Neutrophil (primary cell): ENCODE measurements at regions not wholly inside any gene's neighbourhood (a gene's known extent, or its start where the extent isn't known, plus 50 kb on each side); places are given as distances from the start of the nearest gene placed in this dataset.

Source experiments
- H3K27ac ChIP-seq: fragments of 200-600 bp; sonication (generic); 2 replicates; pipeline ENCODE4 v1.5.1; 2016; ENCODE audit warnings: mild to moderate bottlenecking, moderate library complexity
- H3K27me3 ChIP-seq: fragments of 200-600 bp; sonication (generic); 2 replicates; pipeline ENCODE4 v1.6.0; 2016; ENCODE audit warnings: mild to moderate bottlenecking
- H3K36me3 ChIP-seq: fragments of 200-600 bp; sonication (generic); 2 replicates; pipeline ENCODE4 v1.5.1; 2017
- H3K4me1 ChIP-seq, 2 experiments: fragments of 200-600 bp in 1 of 2; sonication (generic) in 1 of 2; 1 replicate in 1 of 2; 2 replicates in 1 of 2; pipeline versions ENCODE4 v1.5.1 to v1.6.1; 2013 to 2016; ENCODE audit warnings: low read depth in 1 of 2, low read length in 1 of 2, mild to moderate bottlenecking in 1 of 2, moderate library complexity in 1 of 2; ENCODE audit not compliant: control insufficient read depth in 1 of 2, insufficient read depth in 1 of 2
- H3K4me3 ChIP-seq, 2 experiments: fragments of 200-600 bp in 1 of 2; sonication (generic) in 1 of 2; 1 replicate in 1 of 2; 2 replicates in 1 of 2; pipeline ENCODE4 v1.5.1; 2013 to 2016; ENCODE audit warnings: low read depth in 1 of 2, low read length in 1 of 2, mild to moderate bottlenecking in 1 of 2, moderate library complexity in 1 of 2
- H3K9me3 ChIP-seq: fragments of 200-600 bp; sonication (generic); 2 replicates; pipeline ENCODE4 v1.5.1; 2016
- CTCF ChIP-seq: fragments of 200-600 bp; sonication (generic); IDR thresholded peaks from 2 replicates; pipeline ENCODE4 v1.5.1; 2016; ENCODE audit warnings: antibody characterized with exemption

- TF ChIP-seq CTCF, result no peak
- H3K36me3 ChIP-seq, result no peaks in the 10 kb centered on the region
- no peak overlapping the region for H3K4me3 ChIP-seq
- no peaks in the 10 kb centered on the region for H3K9me3 ChIP-seq
- peaks cover 26 to 37% of the 10 kb centered on the region in 2 experiments for H3K4me1 ChIP-seq
- no peaks in the 10 kb centered on the region for H3K27me3 ChIP-seq
- H3K27ac ChIP-seq, result no peak overlapping the region
These were observed 502.9 kb upstream of the THBS1 start for GRCh38 chr15:39078026-39078425.

- H3K9me3 ChIP-seq, result no peaks in the 10 kb centered on the region
These were observed 501.5 kb upstream of the THBS1 start for GRCh38 chr15:39079296-39079847.

GRCh38 chr15:39083213-39083612, 497.7 kb upstream of the THBS1 start:
- Histone ChIP-seq H3K27ac (peak overlapping the region; percentile 66), H3K4me3 (peak overlapping the region; percentile 6 to 21)
- TF ChIP-seq CTCF, result no peak

More at GRCh38 chr15:39079296-39079847, 501.5 kb upstream of the THBS1 start:
- no peaks in the 10 kb centered on the region for H3K36me3 ChIP-seq
- peaks cover 38 to 49% of the 10 kb centered on the region in 2 experiments for H3K4me1 ChIP-seq
- H3K27ac ChIP-seq, result no peak overlapping the region
- H3K4me3 ChIP-seq, result no peak overlapping the region
- H3K27me3 ChIP-seq, result no peaks in the 10 kb centered on the region
- no peak for TF ChIP-seq CTCF

GRCh38 chr15:39084674-39085530, 496.0 kb upstream of the THBS1 start:
- no peaks in the 10 kb centered on the region for H3K27me3 ChIP-seq
- no peak for TF ChIP-seq CTCF
- H3K27ac ChIP-seq, result peak overlapping the region; percentile 76
- H3K36me3 ChIP-seq, result no peaks in the 10 kb centered on the region
- peaks cover 46 to 47% of the 10 kb centered on the region in 2 experiments for H3K4me1 ChIP-seq
- no peaks in the 10 kb centered on the region for H3K9me3 ChIP-seq
- peak overlapping the region in 1 of 2 experiments; percentile 30 for H3K4me3 ChIP-seq

More at GRCh38 chr15:39083213-39083612, 497.7 kb upstream of the THBS1 start:
- H3K27me3 ChIP-seq, result no peaks in the 10 kb centered on the region
- no peaks in the 10 kb centered on the region for H3K36me3 ChIP-seq
- no peaks in the 10 kb centered on the region for H3K9me3 ChIP-seq
- peaks cover 46 to 47% of the 10 kb centered on the region in 2 experiments for H3K4me1 ChIP-seq

- Histone ChIP-seq H3K9me3 (no peaks in the 10 kb centered on the region), H3K4me3 (no peak overlapping the region), H3K27ac (no peak overlapping the region), H3K4me1 (peaks cover 46 to 47% of the 10 kb centered on the region in 2 experiments), H3K36me3 (no peaks in the 10 kb centered on the region), H3K27me3 (no peaks in the 10 kb centered on the region)
- no peak for TF ChIP-seq CTCF
These were observed 494.2 kb upstream of the THBS1 start for GRCh38 chr15:39086641-39087040.
